Activated T-cell treated with anti-CD3 and anti-CD28 coated beads, Interleukin-2, amount 50 U/mL, for 4 hours (primary cell): ENCODE measurements at regions not wholly inside any gene's neighbourhood (a gene's known extent, or its start where the extent isn't known, plus 50 kb on each side); places are given as distances from the start of the nearest gene placed in this dataset.

Experiments used
- ATAC-seq, 2 donors: fragments of 200-7000 bp; cut with Tn5 transposase; one replicate each; pipeline ENCODE4 v1.10.0; 2021
- DNase-seq: peaks from one replicate; pipeline ENCODE4 v3.0.0-alpha.2; 2020
- H3K27me3 Mint-ChIP-seq: one replicate; pipeline ENCODE4 v1.8.0; 2021; ENCODE audit warnings: low read depth, mixed read lengths
- H3K36me3 Mint-ChIP-seq: one replicate; pipeline ENCODE4 v1.8.0; 2022; ENCODE audit warnings: mixed read lengths; ENCODE audit not compliant: insufficient read depth
- H3K4me1 Mint-ChIP-seq: one replicate; pipeline ENCODE4 v1.8.0; 2021; ENCODE audit warnings: low read depth, mixed read lengths
- H3K4me3 Mint-ChIP-seq: one replicate; pipeline ENCODE4 v1.8.0; 2021; ENCODE audit warnings: mild to moderate bottlenecking, moderate library complexity, mixed read lengths
- H3K9me3 Mint-ChIP-seq: one replicate; pipeline ENCODE4 v1.8.0; 2021; ENCODE audit warnings: mixed read lengths

DNA sequence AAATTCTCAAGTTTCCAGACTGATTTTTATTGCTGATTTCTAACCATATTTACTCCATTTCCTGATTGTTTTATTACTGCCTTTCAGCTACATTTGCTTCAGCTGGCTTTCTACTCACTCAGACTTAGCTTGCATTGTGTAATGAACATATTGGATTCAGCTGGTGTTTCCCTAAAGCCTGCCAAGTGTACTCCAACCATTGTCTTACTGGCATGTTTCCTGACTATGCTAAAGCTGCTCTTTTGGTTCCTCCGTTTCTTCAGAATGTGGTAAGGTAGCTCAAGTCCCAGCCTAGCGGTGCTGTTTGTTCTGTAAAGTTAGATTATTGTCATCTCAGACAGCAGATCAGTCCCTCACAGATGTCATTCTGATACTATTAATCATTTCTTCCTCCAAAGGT is 53.1 kb upstream of the GLRA2 start:
- Mint-ChIP-seq H3K4me1 (no peaks in the 10 kb centered on the region), H3K36me3 (no peaks in the 10 kb centered on the region), H3K9me3 (no peaks in the 10 kb centered on the region), H3K27me3 (peaks cover 2% of the 10 kb centered on the region), H3K4me3 (no peak overlapping the region)
- ATAC-seq: no peak
- no peak for DNase-seq

DNA sequence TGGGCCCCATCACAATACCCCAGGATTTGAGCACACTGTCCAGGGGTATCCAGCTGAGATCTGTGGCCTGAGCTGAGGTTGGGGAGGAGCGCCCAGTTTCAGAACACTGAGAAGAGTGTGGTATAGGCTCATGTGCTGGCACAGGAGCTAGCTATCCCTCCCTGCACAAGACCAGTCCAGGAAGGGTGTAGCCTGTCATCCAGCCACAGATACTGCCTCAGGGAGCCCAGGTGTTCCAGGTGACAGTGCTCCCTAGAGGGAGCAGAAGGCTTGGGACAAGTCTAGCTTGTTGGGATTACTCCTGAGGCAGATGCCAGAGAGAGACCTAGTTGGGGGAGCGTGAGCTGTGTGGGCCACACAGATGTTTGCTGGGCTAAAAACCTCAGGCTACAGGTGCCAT is 79.6 kb upstream of the GLRA2 start:
- H3K27me3 Mint-ChIP-seq: no peaks in the 10 kb centered on the region
- no peak overlapping the region for H3K4me3 Mint-ChIP-seq
- no peaks in the 10 kb centered on the region for H3K36me3 Mint-ChIP-seq
- ATAC-seq (no peak), DNase-seq (no peak)
- no peaks in the 10 kb centered on the region for H3K4me1 Mint-ChIP-seq
- no peaks in the 10 kb centered on the region for H3K9me3 Mint-ChIP-seq

DNA sequence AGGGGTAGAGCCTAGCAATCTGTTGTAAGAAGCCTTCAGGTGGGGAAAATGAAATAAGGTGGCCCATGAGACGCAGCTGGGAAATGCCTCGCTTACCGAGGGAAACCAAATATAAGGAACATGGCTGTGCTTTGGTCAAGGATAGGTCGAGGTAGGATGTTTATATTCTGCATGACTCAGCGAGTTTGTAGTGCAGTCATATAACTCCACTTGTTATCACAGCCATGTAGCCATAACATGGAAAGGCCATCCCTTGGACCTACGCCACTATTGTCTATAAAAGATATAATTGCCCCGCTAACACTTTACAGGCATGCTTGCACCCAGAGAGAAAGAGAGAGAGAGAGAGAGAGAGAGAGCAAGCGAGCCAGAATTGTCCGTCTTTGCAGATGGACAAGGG is 80.9 kb upstream of the GLRA2 start:
- Mint-ChIP-seq H3K9me3 (no peaks in the 10 kb centered on the region), H3K27me3 (no peaks in the 10 kb centered on the region), H3K4me1 (no peaks in the 10 kb centered on the region), H3K36me3 (no peaks in the 10 kb centered on the region), H3K4me3 (no peak overlapping the region)
- ATAC-seq (no peak), DNase-seq (no peak)

DNA sequence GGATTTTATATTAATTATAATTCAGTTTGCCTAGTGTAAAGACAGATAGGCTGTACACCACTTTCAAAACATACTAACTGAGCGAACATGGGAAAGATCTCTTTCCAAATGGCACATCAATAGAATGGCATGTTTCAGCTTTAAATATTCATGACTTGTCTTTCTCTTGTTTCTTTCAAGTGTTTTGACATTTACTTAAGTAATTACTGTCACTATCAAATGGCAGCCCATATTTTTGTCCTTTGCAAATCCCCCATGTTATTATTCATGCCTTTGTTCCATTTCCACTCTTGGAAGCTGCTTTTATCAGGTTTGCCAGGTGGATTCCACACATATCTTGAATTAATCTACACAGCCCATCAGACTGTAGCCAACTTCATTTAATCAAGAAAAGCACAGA is 89.2 kb upstream of the GLRA2 start:
- no peaks in the 10 kb centered on the region for H3K27me3 Mint-ChIP-seq
- ATAC-seq (no peak), DNase-seq (no peak)
- no peak overlapping the region for H3K4me3 Mint-ChIP-seq
- H3K4me1 Mint-ChIP-seq: no peaks in the 10 kb centered on the region
- H3K9me3 Mint-ChIP-seq: no peaks in the 10 kb centered on the region
- H3K36me3 Mint-ChIP-seq: no peaks in the 10 kb centered on the region

DNA sequence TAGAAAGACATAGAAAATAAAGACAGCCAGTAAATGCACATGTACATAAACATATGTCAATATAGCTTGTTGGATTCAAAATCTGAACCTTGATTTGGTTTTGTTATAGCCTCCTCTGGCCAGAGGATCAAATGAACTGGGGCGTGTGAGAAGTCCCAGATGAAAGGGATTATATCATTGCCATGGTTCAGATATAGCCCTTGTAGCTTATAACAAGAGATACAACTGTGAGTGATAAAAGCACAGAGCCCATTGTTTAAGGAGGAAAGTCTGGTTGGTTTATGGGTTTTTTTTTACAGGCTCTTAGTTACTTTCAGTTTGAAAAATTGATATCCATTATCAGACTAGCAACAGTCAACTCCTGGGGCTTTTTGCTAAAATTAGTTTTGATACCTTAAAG is 101.7 kb upstream of the GLRA2 start:
- ATAC-seq (no peak), DNase-seq (no peak)
- Mint-ChIP-seq H3K27me3 (no peaks in the 10 kb centered on the region), H3K36me3 (no peaks in the 10 kb centered on the region), H3K9me3 (no peaks in the 10 kb centered on the region), H3K4me3 (no peak overlapping the region), H3K4me1 (no peaks in the 10 kb centered on the region)

DNA sequence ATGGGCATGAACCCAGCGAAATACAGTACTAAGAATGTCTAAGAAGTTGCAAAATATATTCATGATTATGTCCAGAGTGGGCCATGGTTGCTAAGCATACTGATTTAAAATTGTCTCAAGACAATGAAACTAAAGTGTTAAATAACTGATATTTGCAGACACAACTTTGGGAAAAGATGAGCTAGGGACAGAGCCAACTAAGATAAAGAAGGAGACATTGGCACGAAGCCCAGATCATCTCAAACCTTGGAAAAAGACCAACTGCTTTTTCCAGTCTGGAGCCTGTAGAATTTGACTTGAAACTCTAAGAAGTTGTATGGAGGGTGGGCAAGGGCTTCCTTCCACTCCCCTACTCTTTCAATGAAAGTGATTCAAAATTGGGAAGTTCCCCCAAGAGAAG is 108.5 kb upstream of the GLRA2 start:
- H3K4me3 Mint-ChIP-seq: no peak overlapping the region
- no peak for ATAC-seq
- H3K36me3 Mint-ChIP-seq: no peaks in the 10 kb centered on the region
- no peaks in the 10 kb centered on the region for H3K27me3 Mint-ChIP-seq
- no peak for DNase-seq
- no peaks in the 10 kb centered on the region for H3K4me1 Mint-ChIP-seq
- H3K9me3 Mint-ChIP-seq: no peaks in the 10 kb centered on the region

DNA sequence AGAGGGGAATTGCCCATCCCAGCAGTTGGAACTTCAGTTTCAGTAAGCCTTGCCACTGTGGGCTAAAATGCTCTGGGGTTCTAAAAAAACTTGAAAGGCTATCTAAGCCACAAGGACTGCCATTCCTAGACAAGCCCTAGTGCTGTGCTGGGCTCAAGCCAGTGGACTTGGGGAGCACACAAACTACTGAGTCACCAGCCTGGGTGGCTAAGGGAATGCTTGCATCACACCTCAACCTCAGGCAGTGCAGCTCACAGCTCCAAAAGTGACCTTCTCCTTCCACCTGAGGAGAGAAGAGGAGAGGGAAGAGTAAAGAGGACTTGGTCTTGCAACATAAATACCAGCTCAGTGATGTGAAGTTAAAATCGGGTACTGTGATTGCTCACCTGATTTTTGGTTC is 116.7 kb upstream of the GLRA2 start:
- Mint-ChIP-seq H3K27me3 (no peaks in the 10 kb centered on the region), H3K36me3 (no peaks in the 10 kb centered on the region), H3K4me3 (no peak overlapping the region), H3K4me1 (no peaks in the 10 kb centered on the region), H3K9me3 (no peaks in the 10 kb centered on the region)
- ATAC-seq (no peak), DNase-seq (no peak)

DNA sequence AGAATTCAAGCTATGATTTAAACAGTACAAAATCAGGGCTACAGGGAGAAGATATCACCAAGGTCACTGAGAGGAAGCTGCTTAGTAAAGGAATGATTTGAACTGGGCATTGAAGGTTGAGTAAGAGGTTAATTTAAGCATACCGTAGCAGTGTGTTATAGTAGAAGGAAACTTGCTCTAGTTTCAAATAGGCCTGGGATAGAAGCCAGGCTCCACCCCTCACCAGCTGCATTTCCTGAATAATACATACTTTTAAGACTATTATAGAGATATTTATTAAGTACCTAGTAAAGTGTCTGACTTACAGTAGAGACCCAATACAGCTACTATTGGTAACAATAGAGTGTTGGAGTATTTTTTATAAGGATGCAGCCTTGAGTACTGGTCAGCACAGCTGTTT is 118.0 kb upstream of the GLRA2 start:
- Mint-ChIP-seq H3K4me1 (no peaks in the 10 kb centered on the region), H3K4me3 (no peak overlapping the region), H3K27me3 (no peaks in the 10 kb centered on the region), H3K36me3 (no peaks in the 10 kb centered on the region), H3K9me3 (no peaks in the 10 kb centered on the region)
- ATAC-seq (no peak), DNase-seq (no peak)

DNA sequence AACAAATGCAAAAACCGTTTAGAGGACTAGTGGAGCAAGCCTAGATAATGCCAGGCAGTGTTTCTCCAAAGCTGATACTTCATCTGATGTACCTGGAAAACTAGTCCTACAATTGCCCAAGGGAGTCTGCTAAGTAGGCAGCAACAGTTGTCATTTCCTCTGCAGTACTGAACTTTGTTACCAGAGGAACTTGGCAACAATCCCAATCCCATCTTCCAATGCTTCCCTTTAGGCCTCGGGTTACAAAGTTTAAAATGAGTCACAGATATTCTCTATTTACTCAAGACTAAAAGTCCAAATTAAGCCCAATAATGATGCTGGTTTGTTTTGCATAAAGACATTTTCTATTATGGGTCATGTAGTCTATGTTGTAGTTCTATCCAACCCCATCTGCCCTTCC is 120.0 kb upstream of the GLRA2 start:
- DNase-seq (no peak), ATAC-seq (no peak)
- H3K27me3 Mint-ChIP-seq: no peaks in the 10 kb centered on the region
- H3K36me3 Mint-ChIP-seq: no peaks in the 10 kb centered on the region
- H3K4me3 Mint-ChIP-seq: no peak overlapping the region
- H3K4me1 Mint-ChIP-seq: no peaks in the 10 kb centered on the region
- no peaks in the 10 kb centered on the region for H3K9me3 Mint-ChIP-seq

DNA sequence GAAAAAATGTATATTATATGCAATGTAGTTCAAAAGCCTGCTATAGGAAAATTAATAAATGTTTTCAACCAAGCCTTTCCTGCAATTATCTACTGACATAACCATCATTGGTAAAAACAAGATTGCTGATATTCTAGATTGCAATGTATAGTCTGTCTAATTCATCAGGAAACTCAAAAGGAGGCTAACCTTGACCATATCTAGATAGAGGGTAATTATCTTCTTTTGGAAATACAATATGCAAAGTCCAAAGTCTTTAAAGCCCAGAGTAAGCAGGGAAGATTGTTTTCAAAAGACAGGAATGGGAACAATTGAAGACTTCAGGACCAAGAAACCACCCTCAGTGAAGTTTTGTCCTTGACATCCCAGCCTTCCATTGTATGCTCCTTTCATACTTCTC is 123.1 kb upstream of the GLRA2 start:
- Mint-ChIP-seq H3K36me3 (no peaks in the 10 kb centered on the region), H3K9me3 (no peaks in the 10 kb centered on the region), H3K4me3 (no peak overlapping the region), H3K27me3 (no peaks in the 10 kb centered on the region), H3K4me1 (no peaks in the 10 kb centered on the region)
- ATAC-seq: no peak
- no peak for DNase-seq

DNA sequence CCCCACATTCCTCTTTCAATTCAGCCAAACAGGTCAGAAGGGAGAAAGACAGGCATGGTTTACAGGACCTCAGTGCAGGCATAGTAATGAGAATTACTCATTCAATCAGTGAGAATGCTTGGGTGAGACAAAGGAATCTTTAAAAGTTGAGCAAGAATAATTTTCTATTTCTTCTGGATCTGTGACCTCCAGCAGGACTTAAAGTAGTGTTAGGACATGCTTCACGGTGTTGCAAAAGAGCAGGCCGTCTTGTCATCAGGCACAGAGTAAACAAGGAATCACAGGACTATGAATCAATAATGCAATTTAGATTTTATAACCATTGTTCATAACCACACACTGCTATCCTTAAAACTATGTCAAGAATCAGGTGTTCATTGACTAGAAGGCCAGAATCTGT is 130.6 kb upstream of the GLRA2 start:
- no peak for DNase-seq
- no peak overlapping the region for H3K4me3 Mint-ChIP-seq
- no peaks in the 10 kb centered on the region for H3K27me3 Mint-ChIP-seq
- ATAC-seq: no peak
- no peaks in the 10 kb centered on the region for H3K36me3 Mint-ChIP-seq
- H3K9me3 Mint-ChIP-seq: no peaks in the 10 kb centered on the region
- H3K4me1 Mint-ChIP-seq: no peaks in the 10 kb centered on the region

DNA sequence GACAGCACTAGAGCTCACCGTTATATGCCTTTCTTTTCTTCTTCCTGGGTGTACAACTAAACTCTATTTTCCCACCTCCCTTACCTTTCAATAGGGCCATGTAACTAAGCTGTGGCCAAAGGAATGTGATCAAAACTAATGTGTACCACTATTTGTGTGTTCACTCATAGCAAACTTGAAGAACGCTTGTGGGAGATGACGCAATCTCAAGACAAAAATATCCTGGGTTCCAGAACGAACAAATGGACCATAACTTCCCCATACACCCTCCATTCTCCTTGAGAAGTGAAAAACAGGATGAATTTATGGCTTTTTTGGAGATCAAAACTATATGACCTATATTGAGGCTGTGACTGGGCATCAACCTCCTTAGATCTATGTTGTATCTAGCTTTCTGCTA is 139.7 kb upstream of the GLRA2 start:
- no peaks in the 10 kb centered on the region for H3K9me3 Mint-ChIP-seq
- H3K36me3 Mint-ChIP-seq: no peaks in the 10 kb centered on the region
- H3K4me1 Mint-ChIP-seq: no peaks in the 10 kb centered on the region
- no peak overlapping the region for H3K4me3 Mint-ChIP-seq
- no peak for DNase-seq
- no peak for ATAC-seq
- H3K27me3 Mint-ChIP-seq: no peaks in the 10 kb centered on the region

DNA sequence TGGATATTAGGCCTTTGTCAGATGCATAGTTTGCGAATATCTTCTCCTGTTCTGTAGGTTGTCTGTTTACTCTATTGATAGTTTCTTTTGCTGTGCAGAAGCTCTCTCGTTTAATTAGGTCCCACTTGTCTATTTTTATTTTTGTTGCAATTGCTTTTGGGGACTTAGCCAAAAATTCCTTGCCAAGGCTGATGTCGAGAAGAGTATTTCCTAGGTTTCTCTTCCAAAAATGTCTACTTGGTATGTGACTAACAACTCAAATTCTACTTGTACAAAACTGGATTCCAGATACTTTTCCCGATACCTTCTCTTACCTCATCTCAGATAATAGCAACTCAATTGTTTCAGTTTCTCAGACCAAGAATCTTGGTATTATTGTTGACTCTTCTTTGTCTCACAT is 142.4 kb upstream of the GLRA2 start:
- ATAC-seq (no peak), DNase-seq (no peak)
- H3K27me3 Mint-ChIP-seq: no peaks in the 10 kb centered on the region
- H3K4me3 Mint-ChIP-seq: no peak overlapping the region
- H3K4me1 Mint-ChIP-seq: no peaks in the 10 kb centered on the region
- no peaks in the 10 kb centered on the region for H3K36me3 Mint-ChIP-seq
- no peaks in the 10 kb centered on the region for H3K9me3 Mint-ChIP-seq

DNA sequence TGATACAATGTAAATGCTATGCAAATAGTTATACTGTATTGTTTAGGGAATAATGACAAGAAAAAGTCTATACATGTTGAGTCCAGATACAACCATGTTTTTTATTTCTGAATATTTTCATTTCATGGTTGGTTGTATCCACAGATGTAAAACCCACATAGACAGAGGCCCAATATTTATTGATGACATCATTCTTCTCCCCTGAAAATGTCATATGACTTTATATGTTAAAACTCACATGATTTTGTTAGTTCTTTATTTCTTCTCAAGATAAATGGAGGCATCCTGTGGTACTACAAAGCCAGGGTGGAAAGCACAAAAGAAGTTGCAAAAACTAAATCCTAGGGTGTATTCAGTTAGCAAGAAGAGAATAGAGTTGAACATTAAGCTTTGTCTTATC is 149.3 kb upstream of the GLRA2 start:
- Mint-ChIP-seq H3K4me3 (no peak overlapping the region), H3K36me3 (no peaks in the 10 kb centered on the region), H3K9me3 (no peaks in the 10 kb centered on the region), H3K4me1 (no peaks in the 10 kb centered on the region), H3K27me3 (no peaks in the 10 kb centered on the region)
- ATAC-seq: no peak
- no peak for DNase-seq

DNA sequence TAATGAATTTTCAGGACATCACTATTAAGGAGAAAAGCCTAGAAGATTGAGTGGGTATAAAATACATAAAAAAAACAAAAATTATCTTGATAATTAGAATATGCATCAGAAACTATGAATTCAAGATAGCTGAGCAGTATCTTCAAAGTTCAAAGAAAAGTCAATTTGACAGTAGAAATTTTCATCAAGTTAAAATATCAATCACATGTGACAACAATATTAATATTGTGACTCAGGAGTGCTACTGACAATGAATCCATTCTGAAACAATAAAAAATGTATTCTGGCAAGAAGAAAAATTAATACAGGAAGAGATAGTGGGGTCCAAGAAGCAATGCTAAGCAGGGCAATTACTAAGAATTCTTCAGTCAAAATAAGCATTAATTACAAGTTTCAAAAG is 151.9 kb upstream of the GLRA2 start:
- Mint-ChIP-seq H3K27me3 (no peaks in the 10 kb centered on the region), H3K4me3 (no peak overlapping the region), H3K9me3 (no peaks in the 10 kb centered on the region), H3K36me3 (no peaks in the 10 kb centered on the region), H3K4me1 (no peaks in the 10 kb centered on the region)
- DNase-seq (no peak), ATAC-seq (no peak)

DNA sequence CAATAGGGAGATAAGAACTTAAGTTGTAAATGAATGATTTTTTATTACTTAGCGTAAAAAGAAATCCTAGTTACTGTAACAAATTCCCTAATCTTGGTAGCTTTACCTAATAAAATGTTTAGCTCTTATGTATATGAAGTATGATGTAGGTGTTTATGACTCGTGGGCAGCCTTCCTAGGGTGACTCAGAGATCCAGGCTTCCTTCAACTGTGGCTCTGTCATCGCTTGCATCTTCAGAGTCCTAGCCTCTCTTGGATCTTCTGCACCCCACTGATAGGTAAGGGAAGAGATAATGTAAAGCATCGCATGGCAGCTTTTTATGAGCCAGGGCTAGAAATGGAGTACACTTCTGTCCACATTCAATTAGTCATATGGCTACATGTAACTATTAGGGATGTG is 165.6 kb upstream of the GLRA2 start:
- ATAC-seq: no peak
- no peak for DNase-seq
- peaks cover 4% of the 10 kb centered on the region for H3K9me3 Mint-ChIP-seq

More for the DNA sequence above, 165.6 kb upstream of the GLRA2 start:
- Mint-ChIP-seq H3K4me1 (no peaks in the 10 kb centered on the region), H3K4me3 (no peak overlapping the region), H3K27me3 (no peaks in the 10 kb centered on the region), H3K36me3 (no peaks in the 10 kb centered on the region)
